ENCODE measurements at regions not wholly inside any gene's neighbourhood (a gene's known extent, or its start where the extent isn't known, plus 50 kb on each side); places are given as distances from the start of the nearest gene placed in this dataset.

- Histone ChIP-seq H3K27ac (no peak overlapping the region), H2AFZ (no peak overlapping the region), H3K27me3 (no peaks in the 10 kb centered on the region), H3K9me3 (ENCODE audit: low read depth) (no peaks in the 10 kb centered on the region), H3K36me3 (replicated peaks; ENCODE audit: insufficient read depth, low read depth) (no peaks in the 10 kb centered on the region), H3K4me2 (no peak overlapping the region), H3K9me2 (replicated peaks; ENCODE audit: insufficient read depth) (no peaks in the 10 kb centered on the region), H4K20me1 (ENCODE audit: insufficient read depth, poor library complexity, severe bottlenecking) (no peaks in the 10 kb centered on the region), H3K79me2 (no peaks in the 10 kb centered on the region), H3K4me3 (no peak overlapping the region), H3K4me1 (ENCODE audit: insufficient read depth) (no peaks in the 10 kb centered on the region)
- 75% methylated on average over 7 of the region's 7 CpGs for WGBS (ENCODE audit: low lambda C conversion rate, missing lambda C conversion rate)
- TF ChIP-seq CTCF (IDR thresholded peaks at IDR 0.05; ENCODE audit: poor library complexity) (no peak), EZH2phosphoT487 (IDR thresholded peaks at IDR 0.05; ENCODE audit: low read depth, severe bottlenecking, unreplicated experiment) (no peak), EZH2 (IDR thresholded peaks at IDR 0.05; ENCODE audit: borderline replicate concordance) (no peak)
- DNase-seq (ENCODE audit: low spot score): no peak
Observed at GRCh38 chr1:213687832-213688231, 299.9 kb upstream of the PROX1 start.

DNA sequence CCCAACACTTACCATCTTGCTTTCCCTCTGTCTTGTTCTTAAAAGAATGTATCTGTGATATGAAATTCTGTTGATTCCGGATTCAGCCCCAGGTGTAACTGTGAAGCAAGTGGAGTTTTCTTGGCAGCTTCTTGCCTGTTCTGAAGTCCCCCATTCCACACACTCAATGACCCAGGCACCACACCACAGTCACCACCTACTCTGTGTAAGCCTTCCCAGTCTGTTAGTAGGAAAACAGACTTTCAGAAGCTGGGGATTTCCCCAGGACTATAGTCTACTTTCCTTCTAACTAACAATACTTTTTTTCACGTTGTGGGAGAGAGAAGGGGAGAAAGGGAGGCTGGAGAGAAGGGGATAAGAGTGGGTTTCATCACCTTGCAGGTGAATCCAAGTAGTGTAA lies 299.1 kb upstream of the PROX1 start:
- H3K4me3 ChIP-seq: no peak overlapping the region
- H3K4me1 ChIP-seq (ENCODE audit: insufficient read depth): no peaks in the 10 kb centered on the region
- H2AFZ ChIP-seq: no peak overlapping the region
- no peak for DNase-seq (ENCODE audit: low spot score)
- TF ChIP-seq CTCF (IDR thresholded peaks at IDR 0.05; ENCODE audit: poor library complexity) (no peak), EZH2 (IDR thresholded peaks at IDR 0.05; ENCODE audit: borderline replicate concordance) (no peak), EZH2phosphoT487 (IDR thresholded peaks at IDR 0.05; ENCODE audit: low read depth, severe bottlenecking, unreplicated experiment) (no peak)
- no peaks in the 10 kb centered on the region for H3K79me2 ChIP-seq
- H3K36me3 ChIP-seq (replicated peaks; ENCODE audit: insufficient read depth, low read depth): no peaks in the 10 kb centered on the region
- no peak overlapping the region for H3K4me2 ChIP-seq
- WGBS (ENCODE audit: low lambda C conversion rate, missing lambda C conversion rate): 64% methylated on average over 2 of the region's 2 CpGs
- no peaks in the 10 kb centered on the region for H3K27me3 ChIP-seq
- H3K9me2 ChIP-seq (replicated peaks; ENCODE audit: insufficient read depth): no peaks in the 10 kb centered on the region
- no peak overlapping the region for H3K27ac ChIP-seq
- H3K9me3 ChIP-seq (ENCODE audit: low read depth): no peaks in the 10 kb centered on the region
- H4K20me1 ChIP-seq (ENCODE audit: insufficient read depth, poor library complexity, severe bottlenecking): no peaks in the 10 kb centered on the region

- no peaks in the 10 kb centered on the region for H4K20me1 ChIP-seq (ENCODE audit: insufficient read depth, poor library complexity, severe bottlenecking)
- H3K27me3 ChIP-seq: no peaks in the 10 kb centered on the region
- no peaks in the 10 kb centered on the region for H3K79me2 ChIP-seq
- H3K4me3 ChIP-seq: no peak overlapping the region
- TF ChIP-seq EZH2phosphoT487 (IDR thresholded peaks at IDR 0.05; ENCODE audit: low read depth, severe bottlenecking, unreplicated experiment) (no peak), EZH2 (IDR thresholded peaks at IDR 0.05; ENCODE audit: borderline replicate concordance) (no peak), CTCF (IDR thresholded peaks at IDR 0.05; ENCODE audit: poor library complexity) (no peak)
- no peaks in the 10 kb centered on the region for H3K4me1 ChIP-seq (ENCODE audit: insufficient read depth)
- no peaks in the 10 kb centered on the region for H3K36me3 ChIP-seq (replicated peaks; ENCODE audit: insufficient read depth, low read depth)
- WGBS (ENCODE audit: low lambda C conversion rate, missing lambda C conversion rate): 90% methylated on average over 3 of the region's 3 CpGs
- H3K9me3 ChIP-seq (ENCODE audit: low read depth): no peaks in the 10 kb centered on the region
- DNase-seq (ENCODE audit: low spot score): no peak
- no peaks in the 10 kb centered on the region for H3K9me2 ChIP-seq (replicated peaks; ENCODE audit: insufficient read depth)
- H3K27ac ChIP-seq: no peak overlapping the region
- no peak overlapping the region for H3K4me2 ChIP-seq
- H2AFZ ChIP-seq: no peak overlapping the region
Observed at GRCh38 chr1:213689260-213689659, 298.5 kb upstream of the PROX1 start.

GRCh38 chr1:213690341-213690917 lies 297.3 kb upstream of the PROX1 start:
- Histone ChIP-seq H3K9me2 (replicated peaks; ENCODE audit: insufficient read depth) (no peaks in the 10 kb centered on the region), H3K4me2 (no peak overlapping the region), H3K4me3 (no peak overlapping the region), H3K36me3 (replicated peaks; ENCODE audit: insufficient read depth, low read depth) (no peaks in the 10 kb centered on the region), H3K9me3 (ENCODE audit: low read depth) (no peaks in the 10 kb centered on the region), H3K27ac (no peak overlapping the region), H3K79me2 (no peaks in the 10 kb centered on the region), H2AFZ (no peak overlapping the region), H3K27me3 (no peaks in the 10 kb centered on the region), H3K4me1 (ENCODE audit: insufficient read depth) (no peaks in the 10 kb centered on the region), H4K20me1 (ENCODE audit: insufficient read depth, poor library complexity, severe bottlenecking) (no peaks in the 10 kb centered on the region)
- no peak for DNase-seq (ENCODE audit: low spot score)
- TF ChIP-seq EZH2 (IDR thresholded peaks at IDR 0.05; ENCODE audit: borderline replicate concordance) (no peak), CTCF (IDR thresholded peaks at IDR 0.05; ENCODE audit: poor library complexity) (no peak), EZH2phosphoT487 (IDR thresholded peaks at IDR 0.05; ENCODE audit: low read depth, severe bottlenecking, unreplicated experiment) (no peak)
- WGBS (ENCODE audit: low lambda C conversion rate, missing lambda C conversion rate): 50% methylated on average over 1 of the region's 1 CpG

Data from hepatocyte (in vitro differentiated cells).